SK-N-SH treated with all-trans-retinoic acid at 6 μM for 48 hours (cell line): ENCODE measurements at regions not wholly inside any gene's neighbourhood (a gene's known extent, or its start where the extent isn't known, plus 50 kb on each side); places are given as distances from the start of the nearest gene placed in this dataset.

Experiments used
- ATAC-seq: fragments of 200-7000 bp; cut with Tn5 transposase; 3 replicates; pipeline ENCODE4 v1.9.1; 2020; ENCODE audit warnings: mild to moderate bottlenecking, moderate library complexity
- ARNTL ChIP-seq: fragments of 450-650 bp; formaldehyde crosslinking; IDR thresholded peaks from 2 replicates; pipeline ENCODE4 v1.5.0; 2020; ENCODE audit warnings: low read depth, mild to moderate bottlenecking, moderate library complexity, borderline replicate concordance
- CREB5 ChIP-seq: fragments of 250-450 bp; sonication (Bioruptor Pico); IDR thresholded peaks from 2 replicates; pipeline ENCODE4 v1.5.1; 2020; ENCODE audit warnings: low read depth, mild to moderate bottlenecking, moderate library complexity
- CSDC2 ChIP-seq: fragments of 250-450 bp; sonication (Bioruptor Pico); IDR thresholded peaks from 2 replicates; pipeline ENCODE4 v1.5.0; 2020; ENCODE audit warnings: mild to moderate bottlenecking, moderate library complexity
- CSRNP3 ChIP-seq: fragments of 250-450 bp; sonication (Bioruptor Pico); IDR thresholded peaks from 2 replicates; pipeline ENCODE4 v1.5.1; 2021; ENCODE audit warnings: mild to moderate bottlenecking, moderate library complexity
- ESRRG ChIP-seq: fragments of 250-450 bp; sonication (Bioruptor Pico); IDR thresholded peaks from 2 replicates; pipeline ENCODE4 v1.6.1; 2021; ENCODE audit warnings: mild to moderate bottlenecking
- GLIS3 ChIP-seq: fragments of 250-450 bp; sonication (Bioruptor Pico); IDR thresholded peaks from 2 replicates; pipeline ENCODE4 v1.5.0; 2020; ENCODE audit warnings: mild to moderate bottlenecking, moderate library complexity
- ISL1 ChIP-seq: fragments of 250-450 bp; sonication (Bioruptor Pico); IDR thresholded peaks from 2 replicates; pipeline ENCODE4 v2.1.2; 2022; ENCODE audit warnings: mild to moderate bottlenecking, moderate library complexity
- PPARA ChIP-seq: fragments of 250-450 bp; sonication (Bioruptor Pico); IDR thresholded peaks from 2 replicates; pipeline ENCODE4 v1.5.0; 2020; ENCODE audit warnings: mild to moderate bottlenecking, borderline replicate concordance
- TCF4 ChIP-seq: fragments of 250-450 bp; sonication (Bioruptor Pico); IDR thresholded peaks from 2 replicates; pipeline ENCODE4 v1.8.0; 2021; ENCODE audit warnings: mild to moderate bottlenecking, moderate library complexity, borderline replicate concordance
- TOX ChIP-seq: fragments of 250-450 bp; sonication (Bioruptor Pico); IDR thresholded peaks from 2 replicates; pipeline ENCODE4 v1.8.0; 2021; ENCODE audit warnings: mild to moderate bottlenecking, moderate library complexity, borderline replicate concordance
- ZC3H10 ChIP-seq: fragments of 250-450 bp; sonication (Bioruptor Pico); IDR thresholded peaks from 2 replicates; pipeline ENCODE4 v1.5.1; 2021; ENCODE audit warnings: mild to moderate bottlenecking, moderate library complexity
- ZFP3 ChIP-seq: fragments of 250-450 bp; sonication (Bioruptor Pico); IDR thresholded peaks from 2 replicates; pipeline ENCODE4 v1.5.0; 2020; ENCODE audit warnings: mild to moderate bottlenecking, moderate library complexity
- ZFP30 ChIP-seq: fragments of 450-650 bp; formaldehyde crosslinking; IDR thresholded peaks from 2 replicates; pipeline ENCODE4 v1.5.0; 2022; ENCODE audit warnings: mild to moderate bottlenecking, moderate library complexity
- ZNF565 ChIP-seq: fragments of 450-650 bp; formaldehyde crosslinking; conservative IDR thresholded peaks from 2 replicates; pipeline ENCODE4 v1.5.0; 2020; ENCODE audit warnings: low read depth, mild to moderate bottlenecking, moderate library complexity
- TF ChIP-seq, protein P1 (sequence below): fragments of 250-450 bp; sonication (Bioruptor Pico); IDR thresholded peaks from 2 replicates; pipeline ENCODE4 v1.8.0; 2020; ENCODE audit warnings: mild to moderate bottlenecking, moderate library complexity, borderline replicate concordance
- TF ChIP-seq, protein P2 (sequence below): fragments of 250-450 bp; sonication (Bioruptor Pico); IDR thresholded peaks from 2 replicates; pipeline ENCODE4 v1.8.0; 2021; ENCODE audit warnings: low read depth, mild to moderate bottlenecking, moderate library complexity, borderline replicate concordance

GRCh38 chr11:10397226-10397987 is 57.7 kb upstream of the AMPD3 start:
- no peak for TF ChIP-seq GLIS3 (CRISPR knock-in tag)
- no peak for TF ChIP-seq ISL1 (CRISPR knock-in tag)
- TF ChIP-seq ZFP3 (CRISPR knock-in tag): no peak
- TF ChIP-seq ZNF565 (CRISPR knock-in tag): no peak
- no peak for TF ChIP-seq PPARA (CRISPR knock-in tag)
- TF ChIP-seq, protein P1, sequence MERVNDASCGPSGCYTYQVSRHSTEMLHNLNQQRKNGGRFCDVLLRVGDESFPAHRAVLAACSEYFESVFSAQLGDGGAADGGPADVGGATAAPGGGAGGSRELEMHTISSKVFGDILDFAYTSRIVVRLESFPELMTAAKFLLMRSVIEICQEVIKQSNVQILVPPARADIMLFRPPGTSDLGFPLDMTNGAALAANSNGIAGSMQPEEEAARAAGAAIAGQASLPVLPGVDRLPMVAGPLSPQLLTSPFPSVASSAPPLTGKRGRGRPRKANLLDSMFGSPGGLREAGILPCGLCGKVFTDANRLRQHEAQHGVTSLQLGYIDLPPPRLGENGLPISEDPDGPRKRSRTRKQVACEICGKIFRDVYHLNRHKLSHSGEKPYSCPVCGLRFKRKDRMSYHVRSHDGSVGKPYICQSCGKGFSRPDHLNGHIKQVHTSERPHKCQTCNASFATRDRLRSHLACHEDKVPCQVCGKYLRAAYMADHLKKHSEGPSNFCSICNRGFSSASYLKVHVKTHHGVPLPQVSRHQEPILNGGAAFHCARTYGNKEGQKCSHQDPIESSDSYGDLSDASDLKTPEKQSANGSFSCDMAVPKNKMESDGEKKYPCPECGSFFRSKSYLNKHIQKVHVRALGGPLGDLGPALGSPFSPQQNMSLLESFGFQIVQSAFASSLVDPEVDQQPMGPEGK (CRISPR knock-in tag): no peak
- no peak for TF ChIP-seq TOX (CRISPR knock-in tag)
- TF ChIP-seq CSRNP3: no peak
- TF ChIP-seq, protein P2, sequence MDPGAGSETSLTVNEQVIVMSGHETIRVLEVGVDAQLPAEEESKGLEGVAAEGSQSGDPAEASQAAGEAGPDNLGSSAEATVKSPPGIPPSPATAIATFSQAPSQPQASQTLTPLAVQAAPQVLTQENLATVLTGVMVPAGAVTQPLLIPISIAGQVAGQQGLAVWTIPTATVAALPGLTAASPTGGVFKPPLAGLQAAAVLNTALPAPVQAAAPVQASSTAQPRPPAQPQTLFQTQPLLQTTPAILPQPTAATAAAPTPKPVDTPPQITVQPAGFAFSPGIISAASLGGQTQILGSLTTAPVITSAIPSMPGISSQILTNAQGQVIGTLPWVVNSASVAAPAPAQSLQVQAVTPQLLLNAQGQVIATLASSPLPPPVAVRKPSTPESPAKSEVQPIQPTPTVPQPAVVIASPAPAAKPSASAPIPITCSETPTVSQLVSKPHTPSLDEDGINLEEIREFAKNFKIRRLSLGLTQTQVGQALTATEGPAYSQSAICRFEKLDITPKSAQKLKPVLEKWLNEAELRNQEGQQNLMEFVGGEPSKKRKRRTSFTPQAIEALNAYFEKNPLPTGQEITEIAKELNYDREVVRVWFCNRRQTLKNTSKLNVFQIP (CRISPR knock-in tag): no peak
- no peak for TF ChIP-seq ZFP30
- ATAC-seq: no peak

DNA sequence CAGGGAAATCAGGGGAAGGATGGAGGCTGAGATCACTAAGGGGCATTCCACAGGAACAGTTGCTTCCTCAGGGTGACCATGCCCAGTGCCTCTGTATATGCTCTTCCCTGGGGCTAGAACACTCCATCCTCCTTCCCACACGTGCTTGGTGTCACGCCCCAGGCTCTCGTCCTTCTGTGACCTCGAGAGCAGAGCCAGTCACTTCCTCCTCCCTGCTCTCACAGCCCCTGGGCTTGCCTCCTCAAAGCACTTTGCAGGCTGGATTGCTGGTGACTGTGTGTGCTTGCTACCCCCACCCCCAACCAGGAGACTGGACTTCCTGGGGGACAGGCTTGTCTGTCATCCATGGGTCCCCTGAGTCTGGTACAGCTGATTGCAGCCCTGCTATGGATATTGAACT is 56.5 kb upstream of the AMPD3 start:
- no peak for ATAC-seq
- TF ChIP-seq GLIS3 (CRISPR knock-in tag): no peak
- TF ChIP-seq ZNF565 (CRISPR knock-in tag): no peak
- TF ChIP-seq TCF4 (CRISPR knock-in tag): no peak
- no peak for TF ChIP-seq ZFP3 (CRISPR knock-in tag)
- TF ChIP-seq, protein P2 (CRISPR knock-in tag): no peak
- TF ChIP-seq CREB5 (CRISPR knock-in tag): no peak
- TF ChIP-seq PPARA (CRISPR knock-in tag): no peak
- TF ChIP-seq ZC3H10 (CRISPR knock-in tag): no peak
- TF ChIP-seq CSDC2 (CRISPR knock-in tag): no peak
- no peak for TF ChIP-seq ZFP30
- TF ChIP-seq ISL1 (CRISPR knock-in tag): no peak
- no peak for TF ChIP-seq ARNTL
- TF ChIP-seq, protein P1 (CRISPR knock-in tag): no peak
- no peak for TF ChIP-seq ESRRG
- TF ChIP-seq CSRNP3: no peak
- TF ChIP-seq, all 23 proteins: peak for 0
